Suprapubic skin (tissue), 4 donors: ENCODE measurements at regions not wholly inside any gene's neighbourhood (a gene's known extent, or its start where the extent isn't known, plus 50 kb on each side); places are given as distances from the start of the nearest gene placed in this dataset.

Experiments
- DNase-seq, 2 donors: peaks; one replicate each; pipeline ENCODE4 v3.0.0-alpha.2; 2019; ENCODE audit warnings: low spot score in 2 of 2
- H3K27ac ChIP-seq: fragments of 200-600 bp; sonication (generic); one replicate; pipeline ENCODE4 v1.5.1; 2019
- H3K27me3 ChIP-seq: fragments of 200-600 bp; sonication (generic); one replicate; pipeline ENCODE4 v1.5.1; 2019
- H3K36me3 ChIP-seq: fragments of 200-600 bp; sonication (generic); one replicate; pipeline ENCODE4 v1.5.1; 2019
- H3K4me1 ChIP-seq: fragments of 200-600 bp; sonication (generic); one replicate; pipeline ENCODE4 v1.5.1; 2019
- H3K4me3 ChIP-seq: fragments of 200-600 bp; sonication (generic); one replicate; pipeline ENCODE4 v1.5.1; 2019; ENCODE audit warnings: mild to moderate bottlenecking
- H3K9me3 ChIP-seq: fragments of 200-600 bp; sonication (generic); one replicate; pipeline ENCODE4 v1.5.1; 2019
- EP300 ChIP-seq: sonication (generic); formaldehyde crosslinking; IDR thresholded peaks from one replicate; pipeline ENCODE4 v1.6.1; 2017; ENCODE audit warnings: antibody characterized with exemption
- POLR2A ChIP-seq, 2 donors: fragments of 450-650 bp; IDR thresholded peaks; one replicate each; pipeline ENCODE4 v1.6.1; 2017; ENCODE audit warnings: antibody characterized with exemption in 2 of 2, mild to moderate bottlenecking in 2 of 2, moderate library complexity in 2 of 2
- POLR2AphosphoS5 ChIP-seq, 3 donors: sonication (generic); formaldehyde crosslinking; IDR thresholded peaks; one replicate each; pipeline ENCODE4 v1.6.1; 2017; ENCODE audit warnings: antibody characterized with exemption in 3 of 3
- WGBS: methylation state at CpG from one replicate; pipeline ENCODE4 v1.1.5; 2018; 5-methylcytosine and 5-hydroxymethylcytosine counted together
- TF ChIP-seq, protein P1 (sequence below), 2 donors: fragments of 200-600 bp in 1 of 2; fragments of 450-650 bp in 1 of 2; sonication (generic) in 1 of 2; IDR thresholded peaks; one replicate each; pipeline ENCODE4 v1.5.1; 2016 to 2019; ENCODE audit warnings: antibody characterized with exemption in 2 of 2, mild to moderate bottlenecking in 1 of 2, moderate library complexity in 1 of 2

GRCh38 chr3:72266016-72266370 lies 481.0 kb upstream of the PROK2 start:
- Histone ChIP-seq H3K4me3 (no peak overlapping the region), H3K36me3 (no peaks in the 10 kb centered on the region), H3K9me3 (no peaks in the 10 kb centered on the region), H3K27me3 (no peaks in the 10 kb centered on the region), H3K27ac (no peak overlapping the region), H3K4me1 (peaks cover 38% of the 10 kb centered on the region)
- no peak for DNase-seq
- WGBS = 69% methylated on average over 3 of the region's 3 CpGs
- TF ChIP-seq, protein P1, sequence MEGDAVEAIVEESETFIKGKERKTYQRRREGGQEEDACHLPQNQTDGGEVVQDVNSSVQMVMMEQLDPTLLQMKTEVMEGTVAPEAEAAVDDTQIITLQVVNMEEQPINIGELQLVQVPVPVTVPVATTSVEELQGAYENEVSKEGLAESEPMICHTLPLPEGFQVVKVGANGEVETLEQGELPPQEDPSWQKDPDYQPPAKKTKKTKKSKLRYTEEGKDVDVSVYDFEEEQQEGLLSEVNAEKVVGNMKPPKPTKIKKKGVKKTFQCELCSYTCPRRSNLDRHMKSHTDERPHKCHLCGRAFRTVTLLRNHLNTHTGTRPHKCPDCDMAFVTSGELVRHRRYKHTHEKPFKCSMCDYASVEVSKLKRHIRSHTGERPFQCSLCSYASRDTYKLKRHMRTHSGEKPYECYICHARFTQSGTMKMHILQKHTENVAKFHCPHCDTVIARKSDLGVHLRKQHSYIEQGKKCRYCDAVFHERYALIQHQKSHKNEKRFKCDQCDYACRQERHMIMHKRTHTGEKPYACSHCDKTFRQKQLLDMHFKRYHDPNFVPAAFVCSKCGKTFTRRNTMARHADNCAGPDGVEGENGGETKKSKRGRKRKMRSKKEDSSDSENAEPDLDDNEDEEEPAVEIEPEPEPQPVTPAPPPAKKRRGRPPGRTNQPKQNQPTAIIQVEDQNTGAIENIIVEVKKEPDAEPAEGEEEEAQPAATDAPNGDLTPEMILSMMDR (IDR thresholded peaks at IDR 0.05) = no peak
- TF ChIP-seq POLR2AphosphoS5 (IDR thresholded peaks at IDR 0.05) (no peak), EP300 (no peak), POLR2A (IDR thresholded peaks at IDR 0.05) (no peak)

GRCh38 chr3:72265256-72266015 lies 480.5 kb upstream of the PROK2 start:
- Histone ChIP-seq H3K27me3 (no peaks in the 10 kb centered on the region), H3K27ac (no peak overlapping the region), H3K9me3 (no peaks in the 10 kb centered on the region), H3K4me1 (peaks cover 33% of the 10 kb centered on the region), H3K36me3 (no peaks in the 10 kb centered on the region), H3K4me3 (no peak overlapping the region)
- no peak for DNase-seq
- TF ChIP-seq EP300 (no peak), POLR2AphosphoS5 (IDR thresholded peaks at IDR 0.05) (no peak), POLR2A (IDR thresholded peaks at IDR 0.05) (no peak)
- TF ChIP-seq, protein P1 (IDR thresholded peaks at IDR 0.05) = no peak
- 73% methylated on average over 9 of the region's 9 CpGs for WGBS

DNA sequence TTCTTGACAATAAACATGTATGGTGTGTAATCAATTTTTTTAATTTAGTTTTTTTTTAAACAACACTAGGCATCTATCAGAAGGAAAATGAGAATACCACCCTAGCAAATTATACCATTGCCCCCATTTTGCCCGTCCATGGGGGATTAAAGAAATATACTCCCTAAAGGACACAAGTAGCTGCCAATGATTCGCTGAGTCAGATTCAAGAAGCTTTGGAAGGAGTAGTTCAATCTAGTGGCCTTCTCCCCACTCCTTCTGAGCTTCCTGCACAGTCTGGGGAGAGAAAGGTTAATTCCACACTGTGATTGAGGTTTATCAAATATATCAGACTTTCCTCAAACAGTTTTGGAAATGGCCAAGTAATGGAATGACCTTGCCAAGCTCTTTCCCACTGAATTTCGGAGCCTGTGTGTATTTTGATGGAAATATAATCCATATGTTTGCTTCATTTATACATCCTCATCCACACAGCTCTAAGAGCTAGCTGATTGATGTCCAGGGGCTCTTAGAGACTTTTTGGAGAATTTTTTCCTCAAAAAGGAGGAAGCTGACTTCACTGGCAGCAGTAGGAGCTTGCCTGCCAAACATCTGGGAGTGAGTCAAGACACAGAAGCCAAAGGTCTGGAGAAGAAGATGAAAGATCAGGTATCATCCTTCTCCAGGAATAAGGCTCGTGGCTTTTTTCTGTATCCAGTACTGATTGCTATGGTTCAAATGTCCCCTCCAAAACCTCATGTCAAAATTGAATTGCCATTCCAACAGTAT lies 478.5 kb upstream of the PROK2 start:
- DNase-seq = no peak
- TF ChIP-seq EP300 = no peak
- TF ChIP-seq POLR2A (IDR thresholded peaks at IDR 0.05) = no peak
- TF ChIP-seq, protein P1 (IDR thresholded peaks at IDR 0.05) = no peak
- no peak for TF ChIP-seq POLR2AphosphoS5 (IDR thresholded peaks at IDR 0.05)
- WGBS = 82% methylated on average over 4 of the region's 4 CpGs

GRCh38 chr3:72262736-72263135 lies 477.8 kb upstream of the PROK2 start:
- no peak for TF ChIP-seq POLR2AphosphoS5 (IDR thresholded peaks at IDR 0.05)
- no peak for TF ChIP-seq EP300
- TF ChIP-seq POLR2A (IDR thresholded peaks at IDR 0.05) = no peak
- TF ChIP-seq, protein P1 (IDR thresholded peaks at IDR 0.05) = no peak
- Histone ChIP-seq H3K9me3 (no peaks in the 10 kb centered on the region), H3K4me1 (peaks cover 30% of the 10 kb centered on the region), H3K36me3 (no peaks in the 10 kb centered on the region), H3K4me3 (no peak overlapping the region), H3K27ac (no peak overlapping the region), H3K27me3 (no peaks in the 10 kb centered on the region)
- WGBS = 22% methylated on average over 3 of the region's 3 CpGs
- DNase-seq = no peak

More for the DNA sequence above, 478.5 kb upstream of the PROK2 start:
- Histone ChIP-seq H3K27me3 (no peaks in the 10 kb centered on the region), H3K27ac (no peak overlapping the region), H3K9me3 (no peaks in the 10 kb centered on the region), H3K4me3 (no peak overlapping the region), H3K36me3 (no peaks in the 10 kb centered on the region), H3K4me1 (peaks cover 27% of the 10 kb centered on the region)
